Liver (tissue), 2 donors: ENCODE measurements at regions not wholly inside any gene's neighbourhood (a gene's known extent, or its start where the extent isn't known, plus 50 kb on each side); places are given as distances from the start of the nearest gene placed in this dataset.

Experiments used
- CTCF ChIP-seq: fragments of 150-350 bp; IDR thresholded peaks from 2 replicates; pipeline ENCODE4 v1.5.1; 2017; ENCODE audit warnings: improper control_type of control experiment, low read depth, low read length; ENCODE audit not compliant: missing input control
- MAX ChIP-seq: IDR thresholded peaks from 2 replicates; pipeline ENCODE4 v1.6.1; 2016; ENCODE audit warnings: antibody characterized with exemption
- YY1 ChIP-seq: IDR thresholded peaks from 2 replicates; pipeline ENCODE4 v1.6.1; 2016; ENCODE audit warnings: antibody characterized with exemption, mild to moderate bottlenecking
- ZBTB33 ChIP-seq: IDR thresholded peaks from 2 replicates; pipeline ENCODE4 v1.6.1; 2016; ENCODE audit warnings: antibody characterized with exemption
- donor health status: healthy.

GRCh38 chr4:138310991-138311390 is 68.8 kb upstream of the SLC7A11 start:
- no peak for TF ChIP-seq MAX
- TF ChIP-seq CTCF = no peak
- no peak for TF ChIP-seq ZBTB33
- no peak for TF ChIP-seq YY1
